HepG2 (cell line): ENCODE measurements at regions not wholly inside any gene's neighbourhood (a gene's known extent, or its start where the extent isn't known, plus 50 kb on each side); places are given as distances from the start of the nearest gene placed in this dataset.

ENCODE experiments used
- ATAC-seq: fragments of 200-7000 bp; cut with Tn5 transposase; 3 replicates; pipeline ENCODE4 v1.9.1; 2020; ENCODE audit warnings: mild to moderate bottlenecking, moderate library complexity
- BruUV-seq: library from RNA; stranded (reverse); fragments of 400-500 nt; replicated peaks from 2 replicates; lab custom pipeline; 2021; lab: Mats Ljungman, UMichigan
- CTCF ChIA-PET: fragments of 300-600 bp; formaldehyde crosslinking; extraction: SDS; loops from one replicate; lab custom pipeline; 2021; ENCODE audit warnings: low total read pairs, inconsistent platforms, low intra/inter-chr PET ratio; lab: Yijun Ruan, JAX
- POLR2A ChIA-PET: fragments of 350-600 bp; sonication (Branson Sonifier 250); formaldehyde crosslinking; loops from one replicate; lab custom pipeline; 2020; ENCODE audit warnings: antibody characterized with exemption, inconsistent platforms; lab: Yijun Ruan, JAX
- DNase-seq: peaks from one replicate; pipeline ENCODE4 v3.0.0-alpha.2; 2015; ENCODE audit warnings: low spot score
- FAIRE-seq: peaks from 3 replicates; lab custom pipeline; 2011; peaks lifted over from hg19 to GRCh38; lab: Jason Lieb, UNC
- H2AFZ ChIP-seq: one replicate; pipeline ENCODE4 v1.6.1; 2011; ENCODE audit warnings: low read length, inconsistent platforms
- H3K27ac ChIP-seq: fragments of 300-600 bp; 3 replicates; pipeline ENCODE4 v1.8.0; 2011; ENCODE audit warnings: mixed run types, mild to moderate bottlenecking, mixed read lengths, low read length, inconsistent platforms; ENCODE audit not compliant: insufficient read depth; ENCODE audit errors: extremely low read length
- H3K27me3 ChIP-seq, 2 experiments: fragments of 200-600 bp in 1 of 2; 2 replicates in 1 of 2; 3 replicates in 1 of 2; pipeline versions ENCODE4 v1.6.0 to v1.8.0; 2011; ENCODE audit warnings: low read length in 2 of 2, mild to moderate bottlenecking in 2 of 2, moderate library complexity in 2 of 2, inconsistent platforms in 1 of 2; ENCODE audit not compliant: insufficient read depth in 2 of 2, control insufficient read depth in 1 of 2
- H3K36me3 ChIP-seq, 2 experiments: fragments of 200-600 bp in 1 of 2; replicated peaks in 1 of 2; 2 replicates in 1 of 2; 3 replicates in 1 of 2; pipeline versions ENCODE4 v1.5.1 to v1.8.0; 2011; ENCODE audit warnings: low read length in 2 of 2, inconsistent platforms in 1 of 2; ENCODE audit not compliant: insufficient read depth in 2 of 2, control insufficient read depth in 1 of 2
- H3K4me1 ChIP-seq: 2 replicates; pipeline ENCODE4 v1.5.1; 2012; ENCODE audit warnings: low read length, inconsistent platforms; ENCODE audit not compliant: insufficient read depth
- H3K4me2 ChIP-seq: 2 replicates; pipeline ENCODE4 v1.6.0; 2011; ENCODE audit warnings: low read depth, low read length, inconsistent platforms
- H3K4me3 ChIP-seq, 3 experiments: fragments of 200-600 bp in 1 of 3; sonication (generic), shearing (Covaris generic) in 1 of 3; replicated peaks in 1 of 3; 2 replicates each; pipeline ENCODE4 v1.5.1; 2011 to 2016; ENCODE audit warnings: low read length in 3 of 3, inconsistent platforms in 2 of 3, low read depth in 2 of 3, mild to moderate bottlenecking in 2 of 3, control low read depth in 1 of 3, mixed read lengths in 1 of 3; ENCODE audit not compliant: insufficient read depth in 1 of 3
- H3K79me2 ChIP-seq: one replicate; pipeline ENCODE4 v1.6.1; 2011; ENCODE audit warnings: low read length, inconsistent platforms; ENCODE audit not compliant: insufficient read depth
- H3K9ac ChIP-seq: 2 replicates; pipeline ENCODE4 v1.6.0; 2011; ENCODE audit warnings: mild to moderate bottlenecking, low read depth, low read length, inconsistent platforms; ENCODE audit not compliant: insufficient read depth
- H3K9me3 ChIP-seq: 2 replicates; pipeline ENCODE4 v1.5.1; 2012; ENCODE audit warnings: mild to moderate bottlenecking, low read length
- H4K20me1 ChIP-seq: 2 replicates; pipeline ENCODE4 v1.6.0; 2011; ENCODE audit warnings: inconsistent platforms, mild to moderate bottlenecking, low read length, moderate library complexity; ENCODE audit not compliant: insufficient read depth
- MAFK ChIP-seq, 2 experiments: IDR thresholded peaks in 1 of 2; conservative IDR thresholded peaks in 1 of 2; 2 replicates each; pipeline ENCODE4 v1.6.1; 2011; ENCODE audit warnings: improper control_type of control experiment in 2 of 2, low read length in 2 of 2
- PAWR ChIP-seq: sonication (generic); formaldehyde crosslinking; IDR thresholded peaks from 2 replicates; pipeline ENCODE4 v1.4.0; 2020; ENCODE audit warnings: missing genetic modification reagents, mild to moderate bottlenecking, borderline replicate concordance
- POGZ ChIP-seq: sonication (generic); formaldehyde crosslinking; IDR thresholded peaks from 2 replicates; pipeline ENCODE4 v1.4.0; 2020; ENCODE audit warnings: mild to moderate bottlenecking, missing genetic modification reagents
- PPARG ChIP-seq: conservative IDR thresholded peaks from 2 replicates; pipeline ENCODE4 v1.6.1; 2016; ENCODE audit warnings: missing biosample characterization, missing genetic modification reagents
- SMYD3 ChIP-seq: sonication (generic); formaldehyde crosslinking; IDR thresholded peaks from 2 replicates; pipeline ENCODE4 v1.8.1; 2023; ENCODE audit warnings: mild to moderate bottlenecking, missing genetic modification reagents
- SRSF1 ChIP-seq: fragments of 200-400 bp; formaldehyde crosslinking; optimal IDR thresholded peaks from 2 replicates; pipeline ENCODE3; 2017; ENCODE audit warnings: mild to moderate bottlenecking, low read depth, low read length, moderate library complexity
- TP53 ChIP-seq: sonication (generic); formaldehyde crosslinking; conservative IDR thresholded peaks from 2 replicates; pipeline ENCODE4 v1.4.0; 2020; ENCODE audit warnings: missing genetic modification reagents
- ZBTB38 ChIP-seq: sonication (generic); formaldehyde crosslinking; IDR thresholded peaks from 2 replicates; pipeline ENCODE4 v1.5.1; 2020; ENCODE audit warnings: mild to moderate bottlenecking, missing genetic modification reagents
- ZMAT5 ChIP-seq: sonication (generic); formaldehyde crosslinking; IDR thresholded peaks from 2 replicates; pipeline ENCODE4 v1.5.0; 2020; ENCODE audit warnings: mild to moderate bottlenecking, low read depth, missing genetic modification reagents, borderline replicate concordance
- ZNF253 ChIP-seq: sonication (generic); formaldehyde crosslinking; IDR thresholded peaks from 2 replicates; pipeline ENCODE4 v1.8.0; 2022; ENCODE audit warnings: mild to moderate bottlenecking, missing genetic modification reagents, borderline replicate concordance
- ZNF337 ChIP-seq: sonication (generic); formaldehyde crosslinking; IDR thresholded peaks from 2 replicates; pipeline ENCODE4 v1.5.1; 2020; ENCODE audit warnings: missing genetic modification reagents, low read depth, mild to moderate bottlenecking, borderline replicate concordance
- ZNF691 ChIP-seq: sonication (generic); formaldehyde crosslinking; IDR thresholded peaks from 2 replicates; pipeline ENCODE4 v1.4.0; 2020; ENCODE audit warnings: missing genetic modification reagents, low read depth, mild to moderate bottlenecking, borderline replicate concordance
- ZXDC ChIP-seq: sonication (generic); formaldehyde crosslinking; IDR thresholded peaks from 2 replicates; pipeline ENCODE4 v1.5.0; 2020; ENCODE audit warnings: mild to moderate bottlenecking, missing genetic modification reagents
- WGBS: methylation state at CpG from one replicate; pipeline ENCODE4 v1.1.6; 2017; ENCODE audit warnings: low lambda C conversion rate; 5-methylcytosine and 5-hydroxymethylcytosine counted together
- in situ Hi-C: cut with HindIII; loops from 2 replicates; pipeline ENCODE4 v1.10.0; 2017; ENCODE audit warnings: low pct_unique_long_range_greater_than_20kb; ENCODE audit not compliant: extremely low pct_ligation_motif_present
- intact Hi-C: fragments of 100-400 bp; cut with micrococcal nuclease; formaldehyde crosslinking; loops from one replicate; pipeline ENCODE4 v1.10.0; 2022; ENCODE audit not compliant: unreplicated experiment
- TF ChIP-seq, protein P1 (sequence below): sonication (generic); formaldehyde crosslinking; IDR thresholded peaks from 2 replicates; pipeline ENCODE4 v1.4.0; 2020; ENCODE audit warnings: missing genetic modification reagents
- TF ChIP-seq, protein P2 (sequence below): IDR thresholded peaks from 2 replicates; pipeline ENCODE4 v1.6.1; 2016
- TF ChIP-seq, protein P3 (sequence below): sonication (generic); formaldehyde crosslinking; IDR thresholded peaks from 2 replicates; pipeline ENCODE4 v1.8.1; 2023; ENCODE audit warnings: mild to moderate bottlenecking, missing genetic modification reagents, borderline replicate concordance
- TF ChIP-seq, protein P4 (sequence below): sonication (generic); formaldehyde crosslinking; IDR thresholded peaks from 2 replicates; pipeline ENCODE4 v1.4.0; 2020; ENCODE audit warnings: mild to moderate bottlenecking, missing genetic modification reagents

DNA sequence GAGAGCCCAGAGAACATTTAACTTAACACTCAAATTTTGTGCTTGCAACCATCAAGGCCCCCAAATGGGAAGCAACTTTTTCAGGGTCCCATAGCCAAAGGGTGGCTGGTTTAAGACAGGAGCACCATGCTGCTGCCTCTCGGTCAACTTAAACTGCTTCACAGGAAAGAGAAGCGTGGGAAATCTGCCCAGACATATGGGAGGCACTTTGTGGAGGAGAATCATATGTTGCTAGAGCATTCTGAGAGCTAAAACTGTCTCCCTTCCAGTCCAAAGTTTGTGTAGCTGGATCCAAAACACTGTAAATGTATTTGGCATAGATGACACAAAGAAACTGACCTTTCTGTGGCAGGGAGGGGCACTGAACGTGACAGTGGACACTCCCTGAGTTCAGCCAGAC lies 305.9 kb upstream of the RORA start (continued):
- TF ChIP-seq POGZ (CRISPR knock-in tag) (no peak), ZNF337 (no peak), PPARG (CRISPR knock-in tag) (no peak)
- TF ChIP-seq, protein P1, sequence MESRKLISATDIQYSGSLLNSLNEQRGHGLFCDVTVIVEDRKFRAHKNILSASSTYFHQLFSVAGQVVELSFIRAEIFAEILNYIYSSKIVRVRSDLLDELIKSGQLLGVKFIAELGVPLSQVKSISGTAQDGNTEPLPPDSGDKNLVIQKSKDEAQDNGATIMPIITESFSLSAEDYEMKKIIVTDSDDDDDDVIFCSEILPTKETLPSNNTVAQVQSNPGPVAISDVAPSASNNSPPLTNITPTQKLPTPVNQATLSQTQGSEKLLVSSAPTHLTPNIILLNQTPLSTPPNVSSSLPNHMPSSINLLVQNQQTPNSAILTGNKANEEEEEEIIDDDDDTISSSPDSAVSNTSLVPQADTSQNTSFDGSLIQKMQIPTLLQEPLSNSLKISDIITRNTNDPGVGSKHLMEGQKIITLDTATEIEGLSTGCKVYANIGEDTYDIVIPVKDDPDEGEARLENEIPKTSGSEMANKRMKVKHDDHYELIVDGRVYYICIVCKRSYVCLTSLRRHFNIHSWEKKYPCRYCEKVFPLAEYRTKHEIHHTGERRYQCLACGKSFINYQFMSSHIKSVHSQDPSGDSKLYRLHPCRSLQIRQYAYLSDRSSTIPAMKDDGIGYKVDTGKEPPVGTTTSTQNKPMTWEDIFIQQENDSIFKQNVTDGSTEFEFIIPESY: no peak

GRCh38 chr15:61530769-61531168 lies 301.7 kb upstream of the RORA start:
- no peaks in the 10 kb centered on the region for H4K20me1 ChIP-seq
- in situ Hi-C loops: no loop called here
- H3K4me2 ChIP-seq: no peak overlapping the region
- ChIA-PET CTCF (no interaction called here), POLR2A (no interaction called here)
- no peak overlapping the region for H2AFZ ChIP-seq
- no peaks in the 10 kb centered on the region for H3K9me3 ChIP-seq
- H3K79me2 ChIP-seq: no peaks in the 10 kb centered on the region
- H3K36me3 ChIP-seq: no peaks in the 10 kb centered on the region
- H3K27ac ChIP-seq: no peak overlapping the region
- ATAC-seq: no peak
- BruUV-seq: no TSS peak
- intact Hi-C loops: no loop called here
- H3K27me3 ChIP-seq: no peaks in the 10 kb centered on the region; a peak in 1 of 5 replicates
- H3K9ac ChIP-seq: no peak overlapping the region
- no peak overlapping the region for H3K4me3 ChIP-seq
- 21% methylated on average over 2 of the region's 2 CpGs for WGBS
- no peak for FAIRE-seq
- no peak for DNase-seq
- H3K4me1 ChIP-seq: no peaks in the 10 kb centered on the region
- TF ChIP-seq PAWR (CRISPR knock-in tag) (no peak), ZNF691 (CRISPR knock-in tag) (no peak), MAFK (conservative IDR thresholded peaks at IDR 0.05 in 1 of 2, IDR thresholded peaks at IDR 0.05 in 1 of 2; ENCODE audit: low read length in 2 of 2) (no peak), TP53 (CRISPR knock-in tag) (no peak), ZNF253 (CRISPR knock-in tag) (no peak), ZBTB38 (CRISPR knock-in tag) (no peak), ZXDC (CRISPR knock-in tag) (no peak), SMYD3 (CRISPR knock-in tag) (no peak), SRSF1 (no peak), ZMAT5 (no peak)
- TF ChIP-seq, protein P2, sequence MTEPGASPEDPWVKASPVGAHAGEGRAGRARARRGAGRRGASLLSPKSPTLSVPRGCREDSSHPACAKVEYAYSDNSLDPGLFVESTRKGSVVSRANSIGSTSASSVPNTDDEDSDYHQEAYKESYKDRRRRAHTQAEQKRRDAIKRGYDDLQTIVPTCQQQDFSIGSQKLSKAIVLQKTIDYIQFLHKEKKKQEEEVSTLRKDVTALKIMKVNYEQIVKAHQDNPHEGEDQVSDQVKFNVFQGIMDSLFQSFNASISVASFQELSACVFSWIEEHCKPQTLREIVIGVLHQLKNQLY (CRISPR knock-in tag): no peak
- TF ChIP-seq, protein P3, sequence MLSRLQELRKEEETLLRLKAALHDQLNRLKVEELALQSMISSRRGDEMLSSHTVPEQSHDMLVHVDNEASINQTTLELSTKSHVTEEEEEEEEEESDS (CRISPR knock-in tag): no peak
- TF ChIP-seq, protein P4, sequence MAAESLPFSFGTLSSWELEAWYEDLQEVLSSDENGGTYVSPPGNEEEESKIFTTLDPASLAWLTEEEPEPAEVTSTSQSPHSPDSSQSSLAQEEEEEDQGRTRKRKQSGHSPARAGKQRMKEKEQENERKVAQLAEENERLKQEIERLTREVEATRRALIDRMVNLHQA: no peak
